ENCODE measurements at regions not wholly inside any gene's neighbourhood (a gene's known extent, or its start where the extent isn't known, plus 50 kb on each side); places are given as distances from the start of the nearest gene placed in this dataset.
"Not testable (repeated sequence)": the region's sequence is repeated elsewhere in the genome, so short reads cannot be mapped to it uniquely, and the experiment has no call there.

DNA sequence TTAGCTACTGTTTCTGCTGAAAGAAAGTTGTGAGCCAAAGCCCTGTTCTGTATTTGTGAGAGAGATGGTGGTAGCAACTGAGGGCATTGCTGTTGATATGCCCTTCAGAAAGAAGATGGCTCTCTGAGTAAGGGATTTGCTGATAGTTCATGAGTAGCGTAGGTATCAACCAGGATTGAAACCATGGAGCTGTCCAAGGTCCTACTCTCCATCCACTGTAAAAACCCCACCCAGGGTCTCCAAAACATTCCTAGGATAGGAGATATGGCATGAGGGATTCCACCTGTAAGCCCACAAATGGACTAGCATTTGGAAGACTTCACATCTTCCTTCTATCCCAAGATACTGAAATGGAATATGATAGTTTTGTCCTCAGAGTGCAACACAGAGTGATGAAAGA lies 277.1 kb upstream of the PRKX start (continued):
- TF ChIP-seq, protein P1, sequence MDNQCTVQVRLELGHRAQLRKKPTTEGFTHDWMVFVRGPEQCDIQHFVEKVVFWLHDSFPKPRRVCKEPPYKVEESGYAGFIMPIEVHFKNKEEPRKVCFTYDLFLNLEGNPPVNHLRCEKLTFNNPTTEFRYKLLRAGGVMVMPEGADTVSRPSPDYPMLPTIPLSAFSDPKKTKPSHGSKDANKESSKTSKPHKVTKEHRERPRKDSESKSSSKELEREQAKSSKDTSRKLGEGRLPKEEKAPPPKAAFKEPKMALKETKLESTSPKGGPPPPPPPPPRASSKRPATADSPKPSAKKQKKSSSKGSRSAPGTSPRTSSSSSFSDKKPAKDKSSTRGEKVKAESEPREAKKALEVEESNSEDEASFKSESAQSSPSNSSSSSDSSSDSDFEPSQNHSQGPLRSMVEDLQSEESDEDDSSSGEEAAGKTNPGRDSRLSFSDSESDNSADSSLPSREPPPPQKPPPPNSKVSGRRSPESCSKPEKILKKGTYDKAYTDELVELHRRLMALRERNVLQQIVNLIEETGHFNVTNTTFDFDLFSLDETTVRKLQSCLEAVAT (IDR thresholded peaks at IDR 0.05), result no peak
- no peak for TF ChIP-seq JUND (IDR thresholded peaks at IDR 0.05; ENCODE audit: low read depth, low read length)

DNA sequence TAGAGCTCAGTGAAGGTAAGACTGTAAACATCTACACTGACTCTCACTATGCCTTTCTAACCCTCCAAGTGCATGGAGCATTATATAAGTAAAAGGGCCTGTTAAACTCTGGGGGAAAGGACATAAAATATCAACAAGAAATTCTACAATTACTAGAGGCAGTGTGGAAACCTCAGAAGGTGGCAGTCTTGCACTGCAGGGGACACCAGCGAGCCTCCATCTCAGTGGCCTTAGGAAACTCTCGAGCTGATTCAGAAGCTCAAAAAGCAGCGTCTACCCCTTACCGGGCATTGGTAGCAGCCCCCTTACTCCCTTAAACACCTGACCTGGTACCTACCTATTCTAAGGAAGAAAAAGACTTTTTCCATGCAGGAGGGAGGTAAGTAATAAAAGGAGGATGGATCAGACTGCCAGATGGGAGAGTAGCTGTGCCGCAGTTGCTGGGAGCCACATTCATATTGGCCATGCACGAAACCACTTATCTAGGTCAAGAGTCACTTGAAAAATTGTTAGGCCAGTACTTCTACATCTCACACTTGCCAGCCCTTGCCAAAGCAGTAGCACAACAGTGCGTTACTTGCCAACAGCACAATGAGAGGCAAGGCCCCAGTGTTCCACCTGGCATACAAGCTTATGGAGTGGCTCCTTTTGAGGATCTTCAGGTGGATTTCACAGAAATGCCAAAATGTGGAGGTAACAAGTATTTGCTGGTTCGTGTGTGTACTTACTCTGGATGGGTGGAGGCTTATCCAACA lies 258.8 kb upstream of the PRKX start:
- ChIA-PET CTCF (interaction anchor here (1.6 kb wide), 1 partner anchor 291 kb away, joined by 4 read pairs; no protein-coding TSS in a partner anchor), SMC1A (ENCODE audit: uncharacterized antibody, unreplicated experiment) (interaction anchor here (0.7 kb wide), 1 partner anchor 13 kb away, joined by 3 read pairs; no protein-coding TSS in a partner anchor)
- H3K4me2 ChIP-seq (ENCODE audit: control insufficient read depth, insufficient read depth); H3K4me3 ChIP-seq; BruUV-seq (replicated peaks); H3K9me3 ChIP-seq (replicated peaks; ENCODE audit: control insufficient read depth, insufficient read depth, low read length); H3K36me3 ChIP-seq (ENCODE audit: control insufficient read depth in 2 of 2, insufficient read depth in 2 of 2, low read length in 1 of 2); FAIRE-seq; ATAC-seq; H2AFZ ChIP-seq (ENCODE audit: control insufficient read depth, low read depth, low read length); intact Hi-C loops (cut with micrococcal nuclease; ENCODE audit: unreplicated experiment); H4K20me1 ChIP-seq (ENCODE audit: control insufficient read depth, insufficient read depth); H3K4me1 ChIP-seq (ENCODE audit: control insufficient read depth, insufficient read depth, low read length); H3K79me2 ChIP-seq (ENCODE audit: control insufficient read depth, insufficient read depth, low read length); H3K27ac ChIP-seq (ENCODE audit: control insufficient read depth, insufficient read depth); RAD21 ChIA-PET (ENCODE audit: unreplicated experiment); DNase-seq (ENCODE audit: low read depth, low spot score); POLR2A ChIA-PET; H3K27me3 ChIP-seq (replicated peaks in 1 of 2; ENCODE audit: control insufficient read depth in 2 of 2, insufficient read depth in 2 of 2, low read length in 1 of 2); in situ Hi-C loops (cut with MboI); H3K9ac ChIP-seq (ENCODE audit: control insufficient read depth, insufficient read depth, low read length): not testable (repeated sequence)
- 41% methylated on average over 8 of the region's 8 CpGs for WGBS (ENCODE audit: insufficient coverage, insufficient replicate concordance, low lambda C conversion rate, missing lambda C conversion rate)

DNA sequence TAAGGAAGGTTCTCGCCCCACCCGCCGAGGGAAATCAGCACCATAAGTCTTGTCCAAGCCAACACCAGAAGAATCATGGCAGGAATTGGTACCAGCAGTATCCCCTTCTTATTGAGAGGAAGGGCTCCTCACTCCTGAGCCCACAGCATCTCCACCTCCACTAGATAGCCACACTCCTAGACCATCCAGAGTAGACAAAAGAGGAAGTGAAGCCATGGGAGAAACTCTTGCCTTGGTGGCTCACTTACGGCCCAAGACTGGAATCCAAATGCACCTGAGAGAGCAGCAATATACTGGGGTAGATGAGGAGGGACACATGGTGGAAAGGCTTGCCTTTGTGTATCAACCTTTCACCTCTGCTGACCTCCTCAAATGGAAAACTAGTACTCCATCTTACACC lies 255.3 kb upstream of the PRKX start:
- H3K9ac ChIP-seq (ENCODE audit: control insufficient read depth, insufficient read depth, low read length), result no peak overlapping the region
- H3K4me3 ChIP-seq, result no peak overlapping the region
- ChIA-PET POLR2A (no interaction called here), RAD21 (ENCODE audit: unreplicated experiment) (no interaction called here), CTCF (no interaction called here), SMC1A (ENCODE audit: uncharacterized antibody, unreplicated experiment) (no interaction called here)
- intact Hi-C loops (cut with micrococcal nuclease; ENCODE audit: unreplicated experiment) (no loop called here), in situ Hi-C loops (cut with MboI) (no loop called here)
- no peak overlapping the region for H2AFZ ChIP-seq (ENCODE audit: control insufficient read depth, low read depth, low read length)
- DNase-seq (ENCODE audit: low read depth, low spot score) (no peak), ATAC-seq (no peak), FAIRE-seq (no peak)
- BruUV-seq (replicated peaks), result no TSS peak
- no peaks in the 10 kb centered on the region for H3K27me3 ChIP-seq (replicated peaks in 1 of 2; ENCODE audit: control insufficient read depth in 2 of 2, insufficient read depth in 2 of 2, low read length in 1 of 2)
- TF ChIP-seq SPI1 (IDR thresholded peaks at IDR 0.05; ENCODE audit: borderline replicate concordance, insufficient read depth, low read depth, low read length), result peak; percentile 53; the same call in 1 of the 2 replicates
- TF ChIP-seq, protein P2, sequence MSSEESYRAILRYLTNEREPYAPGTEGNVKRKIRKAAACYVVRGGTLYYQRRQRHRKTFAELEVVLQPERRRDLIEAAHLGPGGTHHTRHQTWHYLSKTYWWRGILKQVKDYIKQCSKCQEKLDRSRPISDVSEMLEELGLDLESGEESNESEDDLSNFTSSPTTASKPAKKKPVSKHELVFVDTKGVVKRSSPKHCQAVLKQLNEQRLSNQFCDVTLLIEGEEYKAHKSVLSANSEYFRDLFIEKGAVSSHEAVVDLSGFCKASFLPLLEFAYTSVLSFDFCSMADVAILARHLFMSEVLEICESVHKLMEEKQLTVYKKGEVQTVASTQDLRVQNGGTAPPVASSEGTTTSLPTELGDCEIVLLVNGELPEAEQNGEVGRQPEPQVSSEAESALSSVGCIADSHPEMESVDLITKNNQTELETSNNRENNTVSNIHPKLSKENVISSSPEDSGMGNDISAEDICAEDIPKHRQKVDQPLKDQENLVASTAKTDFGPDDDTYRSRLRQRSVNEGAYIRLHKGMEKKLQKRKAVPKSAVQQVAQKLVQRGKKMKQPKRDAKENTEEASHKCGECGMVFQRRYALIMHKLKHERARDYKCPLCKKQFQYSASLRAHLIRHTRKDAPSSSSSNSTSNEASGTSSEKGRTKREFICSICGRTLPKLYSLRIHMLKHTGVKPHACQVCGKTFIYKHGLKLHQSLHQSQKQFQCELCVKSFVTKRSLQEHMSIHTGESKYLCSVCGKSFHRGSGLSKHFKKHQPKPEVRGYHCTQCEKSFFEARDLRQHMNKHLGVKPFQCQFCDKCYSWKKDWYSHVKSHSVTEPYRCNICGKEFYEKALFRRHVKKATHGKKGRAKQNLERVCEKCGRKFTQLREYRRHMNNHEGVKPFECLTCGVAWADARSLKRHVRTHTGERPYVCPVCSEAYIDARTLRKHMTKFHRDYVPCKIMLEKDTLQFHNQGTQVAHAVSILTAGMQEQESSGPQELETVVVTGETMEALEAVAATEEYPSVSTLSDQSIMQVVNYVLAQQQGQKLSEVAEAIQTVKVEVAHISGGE (CRISPR knock-in tag; IDR thresholded peaks at IDR 0.05), result no peak
- H4K20me1 ChIP-seq (ENCODE audit: control insufficient read depth, insufficient read depth), result no peaks in the 10 kb centered on the region
- H3K36me3 ChIP-seq (ENCODE audit: control insufficient read depth in 2 of 2, insufficient read depth in 2 of 2, low read length in 1 of 2), result no peaks in the 10 kb centered on the region
- no peaks in the 10 kb centered on the region for H3K9me3 ChIP-seq (replicated peaks; ENCODE audit: control insufficient read depth, insufficient read depth, low read length)
- H3K79me2 ChIP-seq (ENCODE audit: control insufficient read depth, insufficient read depth, low read length), result no peaks in the 10 kb centered on the region
- no peaks in the 10 kb centered on the region for H3K4me1 ChIP-seq (ENCODE audit: control insufficient read depth, insufficient read depth, low read length)
- 87% methylated on average over 4 of the region's 4 CpGs for WGBS (ENCODE audit: insufficient coverage, insufficient replicate concordance, low lambda C conversion rate, missing lambda C conversion rate)
- H3K27ac ChIP-seq (ENCODE audit: control insufficient read depth, insufficient read depth), result no peak overlapping the region
- no peak overlapping the region for H3K4me2 ChIP-seq (ENCODE audit: control insufficient read depth, insufficient read depth)

All from GM12878 (cell line).